WTC11 (cell line): ENCODE measurements at regions not wholly inside any gene's neighbourhood (a gene's known extent, or its start where the extent isn't known, plus 50 kb on each side); places are given as distances from the start of the nearest gene placed in this dataset.

Experiments
- ATF3 ChIP-seq: sonication (generic); formaldehyde crosslinking; conservative IDR thresholded peaks from 2 replicates; pipeline ENCODE4 v1.8.1; 2022; ENCODE audit warnings: mild to moderate bottlenecking, missing genetic modification reagents
- CTCF ChIP-seq: fragments of 200-600 bp; IDR thresholded peaks from 2 replicates; pipeline ENCODE4 v1.8.0; 2022; ENCODE audit warnings: antibody characterized with exemption
- FOXJ3 ChIP-seq: sonication (generic); formaldehyde crosslinking; IDR thresholded peaks from 2 replicates; pipeline ENCODE4 v1.9.0; 2021; ENCODE audit warnings: missing genetic modification reagents, mild to moderate bottlenecking, borderline replicate concordance
- NFYB ChIP-seq: sonication (generic); formaldehyde crosslinking; conservative IDR thresholded peaks from 2 replicates; pipeline ENCODE4 v1.8.0; 2022; ENCODE audit warnings: low read depth, missing genetic modification reagents
- ZBTB21 ChIP-seq: sonication (generic); formaldehyde crosslinking; IDR thresholded peaks from 2 replicates; pipeline ENCODE4 v1.8.1; 2023; ENCODE audit warnings: mild to moderate bottlenecking, missing genetic modification reagents, borderline replicate concordance
- ZNF121 ChIP-seq: sonication (generic); formaldehyde crosslinking; IDR thresholded peaks from 2 replicates; pipeline ENCODE4 v1.8.0; 2023; ENCODE audit warnings: missing genetic modification reagents
- ZNF423 ChIP-seq: fragments of 250-450 bp; sonication (Bioruptor Pico); IDR thresholded peaks from 2 replicates; pipeline ENCODE4 v2.1.2; 2022; ENCODE audit warnings: mild to moderate bottlenecking, moderate library complexity

GRCh38 chr4:36494016-36494415 is 212.6 kb downstream of the DTHD1 start:
- TF ChIP-seq CTCF = no peak
- no peak for TF ChIP-seq ZNF423 (CRISPR knock-in tag)
- no peak for TF ChIP-seq ZBTB21 (CRISPR knock-in tag)
- TF ChIP-seq ATF3 (CRISPR knock-in tag) = no peak
- no peak for TF ChIP-seq NFYB (CRISPR knock-in tag)
- no peak for TF ChIP-seq FOXJ3 (CRISPR knock-in tag)
- no peak for TF ChIP-seq ZNF121 (CRISPR knock-in tag)
